ENCODE measurements at regions not wholly inside any gene's neighbourhood (a gene's known extent, or its start where the extent isn't known, plus 50 kb on each side); places are given as distances from the start of the nearest gene placed in this dataset.

DNA sequence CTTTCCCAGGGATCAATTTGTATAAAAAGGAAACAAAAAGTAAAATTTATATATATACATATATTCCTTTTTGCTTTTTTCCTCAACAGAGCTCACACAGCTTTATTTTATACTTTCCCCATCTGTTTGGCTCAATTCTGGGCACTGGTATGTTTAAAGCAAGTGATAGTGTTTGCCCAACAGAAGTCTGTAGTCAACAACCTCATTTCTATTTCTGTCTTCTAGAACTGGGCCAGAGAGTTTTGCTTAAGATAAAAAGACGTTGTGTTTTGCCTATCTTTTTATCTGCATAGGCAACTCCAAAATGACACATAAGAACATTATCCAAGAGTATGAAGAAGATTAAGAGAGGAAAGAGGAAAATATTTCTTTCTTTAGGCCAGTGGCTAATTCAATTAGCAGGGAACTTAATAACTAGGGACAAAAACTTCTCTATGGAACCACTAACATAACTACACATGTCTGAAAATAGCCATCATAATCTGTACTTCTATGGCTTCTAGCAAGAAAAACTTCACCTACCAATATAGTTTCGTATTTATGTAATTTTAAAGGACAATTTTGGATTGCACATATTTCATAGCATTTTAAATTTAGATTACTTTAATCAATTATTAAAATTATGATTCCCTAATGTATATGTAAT, 1300.5 kb downstream of the ARAP2 start:
- H3K4me1 Mint-ChIP-seq (ENCODE audit: unreplicated experiment) = peaks cover 19% of the 10 kb centered on the region
- TF ChIP-seq, protein P1, sequence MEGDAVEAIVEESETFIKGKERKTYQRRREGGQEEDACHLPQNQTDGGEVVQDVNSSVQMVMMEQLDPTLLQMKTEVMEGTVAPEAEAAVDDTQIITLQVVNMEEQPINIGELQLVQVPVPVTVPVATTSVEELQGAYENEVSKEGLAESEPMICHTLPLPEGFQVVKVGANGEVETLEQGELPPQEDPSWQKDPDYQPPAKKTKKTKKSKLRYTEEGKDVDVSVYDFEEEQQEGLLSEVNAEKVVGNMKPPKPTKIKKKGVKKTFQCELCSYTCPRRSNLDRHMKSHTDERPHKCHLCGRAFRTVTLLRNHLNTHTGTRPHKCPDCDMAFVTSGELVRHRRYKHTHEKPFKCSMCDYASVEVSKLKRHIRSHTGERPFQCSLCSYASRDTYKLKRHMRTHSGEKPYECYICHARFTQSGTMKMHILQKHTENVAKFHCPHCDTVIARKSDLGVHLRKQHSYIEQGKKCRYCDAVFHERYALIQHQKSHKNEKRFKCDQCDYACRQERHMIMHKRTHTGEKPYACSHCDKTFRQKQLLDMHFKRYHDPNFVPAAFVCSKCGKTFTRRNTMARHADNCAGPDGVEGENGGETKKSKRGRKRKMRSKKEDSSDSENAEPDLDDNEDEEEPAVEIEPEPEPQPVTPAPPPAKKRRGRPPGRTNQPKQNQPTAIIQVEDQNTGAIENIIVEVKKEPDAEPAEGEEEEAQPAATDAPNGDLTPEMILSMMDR (IDR thresholded peaks at IDR 0.05; ENCODE audit: unreplicated experiment) = no peak
- H3K27ac Mint-ChIP-seq (ENCODE audit: unreplicated experiment) = no peak overlapping the region
- H3K36me3 Mint-ChIP-seq (ENCODE audit: low read depth, unreplicated experiment) = no peaks in the 10 kb centered on the region
- DNase-seq (ENCODE audit: low spot score) = no peak
- H3K9me3 Mint-ChIP-seq (ENCODE audit: unreplicated experiment) = no peaks in the 10 kb centered on the region
- H3K27me3 Mint-ChIP-seq (ENCODE audit: unreplicated experiment) = no peaks in the 10 kb centered on the region
- no peak overlapping the region for H3K4me3 Mint-ChIP-seq (ENCODE audit: unreplicated experiment)

DNA sequence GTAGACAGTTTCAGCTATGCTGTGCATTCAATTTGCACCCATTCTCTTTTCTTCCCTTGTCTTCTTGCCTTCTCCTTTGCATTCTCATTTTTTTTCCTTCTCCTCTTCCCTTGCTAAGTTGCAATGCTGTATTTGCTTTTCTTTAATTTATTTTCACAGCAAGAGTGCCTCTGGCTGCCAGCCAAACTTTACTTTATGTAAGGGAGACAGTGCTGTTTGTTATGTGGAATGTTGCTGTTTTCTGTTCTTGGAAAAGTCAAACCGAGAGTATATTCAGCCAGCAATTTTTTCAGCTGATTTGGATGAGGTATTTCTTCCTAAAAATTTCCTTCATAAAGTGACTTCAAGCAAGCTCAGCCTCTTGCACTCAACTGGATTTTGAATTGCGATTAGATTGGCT, 1293.4 kb downstream of the ARAP2 start:
- no peaks in the 10 kb centered on the region for H3K36me3 Mint-ChIP-seq (ENCODE audit: low read depth, unreplicated experiment)
- no peak for DNase-seq (ENCODE audit: low spot score)
- H3K27me3 Mint-ChIP-seq (ENCODE audit: unreplicated experiment) = no peaks in the 10 kb centered on the region
- H3K4me3 Mint-ChIP-seq (ENCODE audit: unreplicated experiment) = no peak overlapping the region
- no peak overlapping the region for H3K27ac Mint-ChIP-seq (ENCODE audit: unreplicated experiment)
- TF ChIP-seq, protein P1 (IDR thresholded peaks at IDR 0.05; ENCODE audit: unreplicated experiment) = no peak
- H3K4me1 Mint-ChIP-seq (ENCODE audit: unreplicated experiment) = no peaks in the 10 kb centered on the region
- H3K9me3 Mint-ChIP-seq (ENCODE audit: unreplicated experiment) = no peaks in the 10 kb centered on the region

DNA sequence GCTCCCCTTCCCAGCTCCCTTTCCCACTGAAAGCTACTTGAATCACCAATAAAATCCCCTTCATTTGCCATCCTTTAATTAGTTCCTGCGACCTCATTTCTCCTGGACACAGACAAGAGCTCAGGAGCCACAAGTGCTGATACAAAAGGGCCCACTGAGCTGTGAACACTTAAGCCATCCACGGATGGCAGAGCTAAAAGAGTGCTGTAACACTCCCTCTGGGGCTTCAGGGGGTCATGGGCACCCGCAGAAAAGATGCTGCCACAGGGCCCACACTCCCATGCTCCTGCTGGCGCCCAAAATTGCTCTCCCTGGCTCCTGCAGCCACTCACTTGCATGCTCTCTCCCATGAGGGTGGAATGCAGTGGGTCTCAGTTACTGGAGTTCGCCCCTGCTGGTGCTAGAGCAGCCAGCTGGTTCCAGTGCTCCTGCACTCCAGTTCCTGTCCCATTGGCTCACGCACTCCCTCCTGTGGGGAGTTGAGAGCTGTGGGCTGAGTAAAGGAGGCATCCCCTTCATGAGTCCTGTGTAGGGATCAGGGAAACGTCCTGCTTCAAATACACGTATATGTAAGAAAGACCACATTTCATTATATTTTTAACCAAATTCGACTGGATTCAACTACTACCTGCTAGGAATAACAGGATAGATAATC, 1291.0 kb downstream of the ARAP2 start:
- H3K27ac Mint-ChIP-seq (ENCODE audit: unreplicated experiment) = no peak overlapping the region
- TF ChIP-seq, protein P1 (IDR thresholded peaks at IDR 0.05; ENCODE audit: unreplicated experiment) = no peak
- no peak for DNase-seq (ENCODE audit: low spot score)
- no peaks in the 10 kb centered on the region for H3K4me1 Mint-ChIP-seq (ENCODE audit: unreplicated experiment)
- no peak overlapping the region for H3K4me3 Mint-ChIP-seq (ENCODE audit: unreplicated experiment)
- no peaks in the 10 kb centered on the region for H3K9me3 Mint-ChIP-seq (ENCODE audit: unreplicated experiment)
- H3K27me3 Mint-ChIP-seq (ENCODE audit: unreplicated experiment) = no peaks in the 10 kb centered on the region
- no peaks in the 10 kb centered on the region for H3K36me3 Mint-ChIP-seq (ENCODE audit: low read depth, unreplicated experiment)

GRCh38 chr4:34964613-34965012, 1279.7 kb downstream of the ARAP2 start:
- H3K27ac Mint-ChIP-seq (ENCODE audit: unreplicated experiment) = peak overlapping the region; percentile 54
- no peaks in the 10 kb centered on the region for H3K36me3 Mint-ChIP-seq (ENCODE audit: low read depth, unreplicated experiment)
- DNase-seq (ENCODE audit: low spot score) = no peak
- H3K4me3 Mint-ChIP-seq (ENCODE audit: unreplicated experiment) = no peak overlapping the region
- TF ChIP-seq, protein P1 (IDR thresholded peaks at IDR 0.05; ENCODE audit: unreplicated experiment) = no peak
- peaks cover 7% of the 10 kb centered on the region for H3K4me1 Mint-ChIP-seq (ENCODE audit: unreplicated experiment)
- no peaks in the 10 kb centered on the region for H3K27me3 Mint-ChIP-seq (ENCODE audit: unreplicated experiment)
- no peaks in the 10 kb centered on the region for H3K9me3 Mint-ChIP-seq (ENCODE audit: unreplicated experiment)

DNA sequence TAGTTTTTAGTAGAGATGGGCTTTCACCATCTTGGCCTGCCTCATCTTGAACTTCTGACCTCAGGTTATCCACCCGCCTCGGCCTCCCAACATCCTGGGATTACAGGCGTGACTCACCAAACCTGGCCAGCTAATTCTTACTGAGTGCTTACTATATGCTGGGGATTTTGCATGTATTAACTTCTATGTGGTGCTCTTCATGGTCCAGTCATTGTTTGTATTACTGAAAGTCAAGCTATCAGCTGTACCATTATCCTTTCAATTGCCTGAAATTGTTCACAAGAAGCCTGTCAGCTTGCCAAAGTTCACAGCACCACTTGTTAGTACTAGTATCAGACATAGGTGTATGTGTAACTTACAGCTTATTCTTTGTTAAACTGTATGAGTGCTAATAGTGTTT, 1272.1 kb downstream of the ARAP2 start:
- Mint-ChIP-seq H3K27ac (ENCODE audit: unreplicated experiment) (no peak overlapping the region), H3K36me3 (ENCODE audit: low read depth, unreplicated experiment) (no peaks in the 10 kb centered on the region), H3K9me3 (ENCODE audit: unreplicated experiment) (no peaks in the 10 kb centered on the region), H3K4me1 (ENCODE audit: unreplicated experiment) (no peaks in the 10 kb centered on the region), H3K4me3 (ENCODE audit: unreplicated experiment) (no peak overlapping the region), H3K27me3 (ENCODE audit: unreplicated experiment) (no peaks in the 10 kb centered on the region)
- no peak for DNase-seq (ENCODE audit: low spot score)
- TF ChIP-seq, protein P1 (IDR thresholded peaks at IDR 0.05; ENCODE audit: unreplicated experiment) = no peak

Measured in endothelial cell (in vitro differentiated cells).